GM12878 (cell line): ENCODE measurements at regions not wholly inside any gene's neighbourhood (a gene's known extent, or its start where the extent isn't known, plus 50 kb on each side); places are given as distances from the start of the nearest gene placed in this dataset.

Experiments
- ATAC-seq: fragments of 200-7000 bp; cut with Tn5 transposase; 3 replicates; pipeline ENCODE4 v1.9.1; 2020; ENCODE audit warnings: mild to moderate bottlenecking, moderate library complexity
- BruUV-seq: library from RNA; stranded (reverse); fragments of 400-500 nt; replicated peaks from 2 replicates; lab custom pipeline; 2021; lab: Mats Ljungman, UMichigan
- CTCF ChIA-PET: fragments of 300-600 bp; sonication (Branson Sonifier 250); formaldehyde crosslinking; extraction: SDS; loops from one replicate; lab custom pipeline; 2021; ENCODE audit warnings: inconsistent platforms; lab: Yijun Ruan, JAX
- POLR2A ChIA-PET: fragments of 350-600 bp; formaldehyde crosslinking; extraction: SDS; loops from one replicate; lab custom pipeline; 2021; ENCODE audit warnings: inconsistent platforms; lab: Charles Lee
- RAD21 ChIA-PET: fragments of 300-600 bp; sonication (Branson Sonifier 250); formaldehyde crosslinking; loops from one replicate; lab custom pipeline; 2023; ENCODE audit warnings: antibody characterized with exemption; ENCODE audit not compliant: unreplicated experiment; lab: Charles Lee
- SMC1A ChIA-PET: fragments of 300-600 bp; sonication (Branson Sonifier 250); formaldehyde crosslinking; loops from one replicate; lab custom pipeline; 2023; ENCODE audit not compliant: unreplicated experiment, uncharacterized antibody; lab: Charles Lee
- DNase-seq: peaks from one replicate; pipeline ENCODE4 v3.0.0-alpha.2; 2011; ENCODE audit warnings: low read depth, low spot score
- FAIRE-seq: peaks from 3 replicates; lab custom pipeline; 2011; peaks lifted over from hg19 to GRCh38; lab: Jason Lieb, UNC
- H2AFZ ChIP-seq: 2 replicates; pipeline ENCODE4 v1.6.0; 2011; ENCODE audit warnings: low read depth, low read length, control low read depth; ENCODE audit not compliant: control insufficient read depth
- H3K27ac ChIP-seq: 2 replicates; pipeline ENCODE4 v1.5.1; 2011; ENCODE audit warnings: control low read depth; ENCODE audit not compliant: control insufficient read depth, insufficient read depth
- H3K27me3 ChIP-seq, 2 experiments: replicated peaks in 1 of 2; 2 replicates each; pipeline versions ENCODE4 v1.6.0 to v1.6.1; 2011; ENCODE audit warnings: low read length in 1 of 2; ENCODE audit not compliant: control insufficient read depth in 2 of 2, insufficient read depth in 2 of 2
- H3K36me3 ChIP-seq, 2 experiments: 2 replicates each; pipeline ENCODE4 v1.5.1; 2011; ENCODE audit warnings: low read length in 1 of 2; ENCODE audit not compliant: control insufficient read depth in 2 of 2, insufficient read depth in 2 of 2
- H3K4me1 ChIP-seq: 2 replicates; pipeline ENCODE4 v1.6.1; 2011; ENCODE audit warnings: mild to moderate bottlenecking, low read length, moderate library complexity, mixed read lengths; ENCODE audit not compliant: control insufficient read depth, insufficient read depth
- H3K4me2 ChIP-seq: 2 replicates; pipeline ENCODE4 v1.6.0; 2011; ENCODE audit warnings: control low read depth; ENCODE audit not compliant: control insufficient read depth, insufficient read depth
- H3K4me3 ChIP-seq: fragments of 200-600 bp; sonication (generic); 2 replicates; pipeline ENCODE4 v1.5.1; 2016
- H3K79me2 ChIP-seq: 2 replicates; pipeline ENCODE4 v1.6.0; 2011; ENCODE audit warnings: low read length; ENCODE audit not compliant: control insufficient read depth, insufficient read depth
- H3K9ac ChIP-seq: 2 replicates; pipeline ENCODE4 v1.8.0; 2011; ENCODE audit warnings: low read length, control low read depth, mixed read lengths; ENCODE audit not compliant: control insufficient read depth, insufficient read depth
- H3K9me3 ChIP-seq: replicated peaks from 3 replicates; pipeline ENCODE4 v1.5.1; 2011; ENCODE audit warnings: mild to moderate bottlenecking, low read length; ENCODE audit not compliant: control insufficient read depth, insufficient read depth
- H4K20me1 ChIP-seq: 2 replicates; pipeline ENCODE4 v1.6.0; 2011; ENCODE audit not compliant: control insufficient read depth, insufficient read depth
- BACH1 ChIP-seq: fragments of 450-650 bp; IDR thresholded peaks from 2 replicates; pipeline ENCODE4 v1.6.1; 2017; ENCODE audit warnings: mild to moderate bottlenecking, borderline replicate concordance
- EZH2 ChIP-seq: IDR thresholded peaks from 2 replicates; pipeline ENCODE4 v1.6.1; 2012; ENCODE audit warnings: low read depth, mild to moderate bottlenecking, control low read depth, inconsistent platforms, low read length, borderline replicate concordance; ENCODE audit not compliant: control insufficient read depth
- SUPT20H ChIP-seq: IDR thresholded peaks from 2 replicates; pipeline ENCODE4 v1.6.1; 2011; ENCODE audit warnings: low read depth, mild to moderate bottlenecking, low read length, moderate library complexity, borderline replicate concordance; ENCODE audit not compliant: control insufficient read depth
- ZNF217 ChIP-seq: fragments of 450-650 bp; IDR thresholded peaks from 2 replicates; pipeline ENCODE4 v1.6.1; 2017; ENCODE audit warnings: antibody characterized with exemption, mild to moderate bottlenecking
- WGBS: methylation state at CpG from one replicate; pipeline ENCODE4 v1.1.6; 2016; ENCODE audit warnings: low lambda C conversion rate; ENCODE audit not compliant: insufficient replicate concordance, insufficient coverage; ENCODE audit errors: missing lambda C conversion rate; 5-methylcytosine and 5-hydroxymethylcytosine counted together
- in situ Hi-C: fragments of 300-500 bp; cut with MboI; formaldehyde crosslinking; loops from 9 replicates; pipeline ENCODE4 v1.14.3; 2018; ENCODE audit warnings: mixed read lengths
- intact Hi-C: fragments of 100-400 bp; cut with micrococcal nuclease; formaldehyde crosslinking; loops from one replicate; pipeline ENCODE4 v1.14.2; 2022; ENCODE audit not compliant: unreplicated experiment
- TF ChIP-seq, protein P1 (sequence below): fragments of 450-650 bp; IDR thresholded peaks from 2 replicates; pipeline ENCODE4 v1.6.1; 2018; ENCODE audit warnings: mild to moderate bottlenecking, low read depth, moderate library complexity; ENCODE audit not compliant: partially characterized antibody
- TF ChIP-seq, protein P2 (sequence below): IDR thresholded peaks from 2 replicates; pipeline ENCODE4 v1.6.1; 2011; ENCODE audit warnings: low read depth, mild to moderate bottlenecking, low read length, moderate library complexity, borderline replicate concordance; ENCODE audit errors: extremely low read depth

DNA sequence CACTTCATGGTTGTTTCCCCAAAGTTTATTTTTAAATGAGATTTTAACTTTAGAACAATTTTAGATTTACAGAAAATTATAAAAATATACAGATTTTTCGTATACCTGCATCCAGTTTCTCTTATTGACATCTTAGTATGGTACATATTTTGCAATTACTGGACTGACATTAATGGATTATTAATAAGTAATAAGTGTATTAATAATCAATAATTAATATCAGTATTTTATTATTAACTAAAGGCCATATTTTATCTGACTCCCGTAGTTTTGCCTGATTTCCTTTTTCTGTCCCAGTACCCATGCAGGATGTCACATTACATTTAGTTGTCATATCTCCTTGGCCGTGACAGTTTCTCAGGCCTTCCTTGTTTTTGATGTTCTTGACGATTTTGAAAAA is 307.0 kb downstream of the C6orf118 start:
- no peak for ATAC-seq
- H3K27me3 ChIP-seq, result no peaks in the 10 kb centered on the region
- intact Hi-C loops (no loop called here), in situ Hi-C loops (no loop called here)
- ChIA-PET RAD21 (no interaction called here), CTCF (no interaction called here), POLR2A (no interaction called here), SMC1A (no interaction called here)
- no peak overlapping the region for H3K9ac ChIP-seq
- no peaks in the 10 kb centered on the region for H3K36me3 ChIP-seq
- no peak overlapping the region for H3K4me2 ChIP-seq
- H3K79me2 ChIP-seq, result no peaks in the 10 kb centered on the region
- no peak overlapping the region for H3K27ac ChIP-seq
- no peak for DNase-seq
- FAIRE-seq, result no peak
- WGBS, result 7% methylated on average over 4 of the region's 4 CpGs
- no peak overlapping the region for H2AFZ ChIP-seq
- BruUV-seq, result no TSS peak
- no peaks in the 10 kb centered on the region for H4K20me1 ChIP-seq
- H3K4me1 ChIP-seq, result no peaks in the 10 kb centered on the region
- no peaks in the 10 kb centered on the region for H3K9me3 ChIP-seq
- TF ChIP-seq, protein P1, sequence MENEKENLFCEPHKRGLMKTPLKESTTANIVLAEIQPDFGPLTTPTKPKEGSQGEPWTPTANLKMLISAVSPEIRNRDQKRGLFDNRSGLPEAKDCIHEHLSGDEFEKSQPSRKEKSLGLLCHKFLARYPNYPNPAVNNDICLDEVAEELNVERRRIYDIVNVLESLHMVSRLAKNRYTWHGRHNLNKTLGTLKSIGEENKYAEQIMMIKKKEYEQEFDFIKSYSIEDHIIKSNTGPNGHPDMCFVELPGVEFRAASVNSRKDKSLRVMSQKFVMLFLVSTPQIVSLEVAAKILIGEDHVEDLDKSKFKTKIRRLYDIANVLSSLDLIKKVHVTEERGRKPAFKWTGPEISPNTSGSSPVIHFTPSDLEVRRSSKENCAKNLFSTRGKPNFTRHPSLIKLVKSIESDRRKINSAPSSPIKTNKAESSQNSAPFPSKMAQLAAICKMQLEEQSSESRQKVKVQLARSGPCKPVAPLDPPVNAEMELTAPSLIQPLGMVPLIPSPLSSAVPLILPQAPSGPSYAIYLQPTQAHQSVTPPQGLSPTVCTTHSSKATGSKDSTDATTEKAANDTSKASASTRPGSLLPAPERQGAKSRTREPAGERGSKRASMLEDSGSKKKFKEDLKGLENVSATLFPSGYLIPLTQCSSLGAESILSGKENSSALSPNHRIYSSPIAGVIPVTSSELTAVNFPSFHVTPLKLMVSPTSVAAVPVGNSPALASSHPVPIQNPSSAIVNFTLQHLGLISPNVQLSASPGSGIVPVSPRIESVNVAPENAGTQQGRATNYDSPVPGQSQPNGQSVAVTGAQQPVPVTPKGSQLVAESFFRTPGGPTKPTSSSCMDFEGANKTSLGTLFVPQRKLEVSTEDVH, result no peak
- TF ChIP-seq, protein P2, sequence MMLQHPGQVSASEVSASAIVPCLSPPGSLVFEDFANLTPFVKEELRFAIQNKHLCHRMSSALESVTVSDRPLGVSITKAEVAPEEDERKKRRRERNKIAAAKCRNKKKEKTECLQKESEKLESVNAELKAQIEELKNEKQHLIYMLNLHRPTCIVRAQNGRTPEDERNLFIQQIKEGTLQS, result no peak
- TF ChIP-seq EZH2, result no peak
- no peak for TF ChIP-seq SUPT20H
- TF ChIP-seq ZNF217, result no peak
- no peak for TF ChIP-seq BACH1
- no peak overlapping the region for H3K4me3 ChIP-seq
